Activated T-cell treated with anti-CD3 and anti-CD28 coated beads for 4 hours (primary cell): ENCODE measurements at regions not wholly inside any gene's neighbourhood (a gene's known extent, or its start where the extent isn't known, plus 50 kb on each side); places are given as distances from the start of the nearest gene placed in this dataset.

Source experiments
- DNase-seq: peaks from one replicate; pipeline ENCODE4 v3.0.0-alpha.2; 2020

DNA sequence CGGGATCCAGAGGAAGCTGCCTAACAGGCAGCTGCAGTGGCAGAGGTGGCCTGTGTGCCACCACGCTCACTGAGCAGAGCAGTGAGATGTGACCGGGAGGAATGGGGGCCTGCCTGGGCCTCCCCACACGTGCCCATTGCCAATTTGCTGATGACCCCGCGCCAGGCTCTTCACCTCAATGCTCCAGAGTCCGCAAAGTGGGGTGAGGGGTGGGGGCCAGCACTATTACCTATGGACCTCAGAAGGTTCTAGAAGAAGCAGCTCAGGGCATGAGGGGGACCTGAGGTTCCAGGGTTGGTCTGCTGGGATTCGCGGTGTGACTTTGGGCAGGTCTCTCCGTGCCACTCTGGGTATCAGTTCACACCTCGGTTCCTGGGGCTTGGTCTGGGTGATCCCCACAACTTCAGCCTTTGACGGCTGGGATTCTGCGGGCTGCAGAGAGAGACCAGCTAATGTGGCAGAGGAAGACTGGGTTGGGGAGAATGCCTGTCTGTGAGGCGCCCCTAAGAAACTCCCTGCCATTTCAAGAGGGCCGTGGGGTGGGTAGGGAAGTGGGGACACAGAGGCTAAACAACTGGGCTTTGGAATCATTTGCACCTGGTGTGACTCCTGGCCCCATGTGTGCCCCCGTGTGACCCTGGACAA lies 231.0 kb upstream of the MVB12B start:
- no peak for DNase-seq

- no peak for DNase-seq
Measured at GRCh38 chr9:126096340-126096739, 230.3 kb upstream of the MVB12B start.

GRCh38 chr9:126097679-126098078 lies 228.9 kb upstream of the MVB12B start:
- no peak for DNase-seq

DNA sequence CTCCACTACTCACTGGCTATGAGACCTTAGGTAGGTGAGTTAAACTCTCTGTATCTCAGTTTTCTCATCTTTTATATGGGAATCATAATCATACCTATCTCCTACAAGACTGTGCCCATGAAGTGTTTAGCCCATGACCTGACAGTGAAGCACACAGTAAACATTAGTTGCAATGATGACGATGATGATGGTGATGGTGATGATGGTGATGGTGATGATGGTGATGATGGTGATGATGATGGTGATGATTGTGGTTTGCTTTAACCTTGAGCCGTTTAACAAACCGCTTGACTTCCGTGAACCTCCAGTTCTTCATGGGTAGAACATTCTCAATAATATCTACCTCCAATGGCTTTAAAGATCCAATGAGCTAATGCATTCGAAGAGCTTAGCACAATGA lies 220.2 kb upstream of the MVB12B start:
- DNase-seq = no peak

GRCh38 chr9:126107693-126108092 lies 218.9 kb upstream of the MVB12B start:
- no peak for DNase-seq

- no peak for DNase-seq
Measured at GRCh38 chr9:126108240-126108639, 218.4 kb upstream of the MVB12B start.

DNA sequence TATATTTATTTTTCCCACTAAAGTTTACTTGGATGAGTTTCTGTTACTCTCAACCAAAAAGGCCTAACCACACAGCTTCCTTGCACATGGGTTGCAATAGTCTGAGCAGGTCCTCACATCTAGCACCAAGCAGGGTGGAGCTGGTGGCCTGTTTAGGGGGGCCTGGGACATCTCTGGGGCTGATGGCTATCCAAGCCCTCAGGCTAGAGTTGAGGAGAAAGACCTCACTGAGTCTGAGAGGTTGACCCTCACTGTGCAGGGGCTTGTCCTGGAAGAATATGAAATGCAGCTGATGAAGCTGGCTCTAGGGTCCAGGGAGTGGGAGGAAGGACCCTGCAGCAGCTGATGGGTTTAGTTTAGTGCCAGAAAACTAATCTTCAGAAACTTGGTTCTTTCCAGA lies 217.1 kb upstream of the MVB12B start:
- no peak for DNase-seq

DNA sequence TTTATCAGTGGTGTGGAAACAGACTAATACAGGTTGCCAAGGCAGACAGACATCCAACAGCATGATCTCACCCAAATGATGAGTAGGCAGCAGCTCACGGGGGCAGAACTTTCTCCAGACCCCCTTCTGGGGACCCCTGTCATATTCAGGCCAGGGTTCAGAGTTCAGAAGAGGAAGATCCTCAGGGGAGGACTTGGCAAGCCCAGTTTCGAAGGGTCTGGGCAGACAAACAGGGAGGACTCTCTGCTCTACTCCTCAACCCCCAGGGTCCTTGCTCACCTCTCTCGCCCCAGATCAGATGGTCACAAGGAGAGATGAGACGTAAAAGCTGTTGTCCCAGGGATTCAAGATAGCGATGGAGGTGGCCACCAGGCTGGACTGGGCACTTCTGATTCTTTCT lies 215.1 kb upstream of the MVB12B start:
- DNase-seq = no peak

DNA sequence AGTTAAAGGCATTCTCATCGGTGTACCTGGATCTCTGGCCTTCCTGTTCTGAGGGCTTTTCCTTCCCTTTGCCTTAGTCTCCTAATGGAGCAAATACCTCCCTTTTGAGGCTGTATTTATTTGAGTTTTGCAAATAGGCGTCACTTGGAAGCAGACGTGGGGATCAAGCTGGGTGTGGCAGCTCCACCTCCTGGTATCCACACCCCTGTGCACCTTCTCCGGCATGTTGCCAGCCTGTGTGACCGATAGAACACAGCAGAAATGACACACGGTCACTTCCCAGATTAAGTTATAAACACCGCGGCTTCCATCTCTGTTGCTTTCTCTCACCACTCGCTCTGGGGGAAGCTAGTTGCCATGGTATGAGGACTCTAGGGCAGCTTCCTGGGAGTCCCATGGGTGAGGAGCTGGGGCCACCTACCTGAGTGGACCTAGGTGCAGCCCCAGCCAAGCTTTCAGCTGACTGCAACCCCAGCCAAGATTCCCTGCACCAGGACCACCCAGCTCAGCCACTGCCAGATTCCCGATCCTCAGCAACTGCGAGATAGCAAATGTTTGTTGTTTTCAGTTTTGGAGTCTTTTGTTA lies 214.4 kb upstream of the MVB12B start:
- DNase-seq = no peak

- DNase-seq = no peak
Measured at GRCh38 chr9:126113176-126113575, 213.5 kb upstream of the MVB12B start.

DNA sequence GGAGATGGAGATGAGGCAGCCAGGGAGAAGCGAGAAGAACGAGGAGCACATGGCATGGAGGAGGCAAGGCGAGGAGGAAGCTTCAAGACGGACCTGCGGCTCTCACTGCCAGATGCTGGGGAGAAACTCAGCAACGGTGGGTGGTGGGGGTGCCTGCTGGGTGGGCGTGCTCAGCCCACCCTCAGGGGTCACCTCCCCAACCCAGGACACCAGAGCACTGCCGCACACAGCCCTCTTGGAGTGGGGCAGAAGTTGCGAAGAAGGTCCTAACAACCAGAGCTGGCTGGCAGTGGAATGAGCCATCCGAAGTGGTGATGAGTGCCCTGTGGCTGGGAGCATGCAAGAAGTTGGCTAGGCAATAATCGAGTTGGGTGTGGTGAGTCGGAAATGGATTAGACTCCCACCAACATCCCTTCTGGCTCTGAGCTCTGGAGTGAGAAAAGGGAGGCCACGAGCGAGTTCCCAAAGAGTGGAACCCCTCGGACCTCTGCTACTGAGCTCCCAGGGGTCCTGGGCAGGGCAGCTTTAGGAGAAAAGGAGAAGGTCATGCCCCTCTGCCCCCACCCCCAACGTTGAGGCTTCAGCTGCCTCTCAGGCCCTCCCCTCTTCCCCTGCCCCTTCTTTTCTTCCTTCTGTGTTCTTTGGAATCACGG lies 212.7 kb upstream of the MVB12B start:
- no peak for DNase-seq

DNA sequence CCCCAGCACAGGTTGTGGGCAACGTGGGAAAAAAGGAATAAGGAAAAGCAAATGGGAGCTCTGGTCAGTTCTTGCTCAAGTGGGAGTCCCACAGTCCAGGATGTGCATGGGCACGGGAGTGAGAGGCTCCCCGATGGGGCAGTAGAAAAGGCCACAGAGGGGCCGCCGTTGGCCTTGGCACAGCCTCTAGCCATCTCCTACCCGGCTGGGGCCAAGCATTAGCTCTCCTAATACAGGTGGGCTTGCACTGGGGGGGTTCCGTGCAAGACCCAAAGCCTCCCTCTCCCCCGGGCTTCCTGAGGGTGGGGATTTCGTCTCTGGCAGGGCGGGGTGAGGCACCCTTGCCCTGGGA lies 212.2 kb upstream of the MVB12B start:
- DNase-seq = no peak

DNA sequence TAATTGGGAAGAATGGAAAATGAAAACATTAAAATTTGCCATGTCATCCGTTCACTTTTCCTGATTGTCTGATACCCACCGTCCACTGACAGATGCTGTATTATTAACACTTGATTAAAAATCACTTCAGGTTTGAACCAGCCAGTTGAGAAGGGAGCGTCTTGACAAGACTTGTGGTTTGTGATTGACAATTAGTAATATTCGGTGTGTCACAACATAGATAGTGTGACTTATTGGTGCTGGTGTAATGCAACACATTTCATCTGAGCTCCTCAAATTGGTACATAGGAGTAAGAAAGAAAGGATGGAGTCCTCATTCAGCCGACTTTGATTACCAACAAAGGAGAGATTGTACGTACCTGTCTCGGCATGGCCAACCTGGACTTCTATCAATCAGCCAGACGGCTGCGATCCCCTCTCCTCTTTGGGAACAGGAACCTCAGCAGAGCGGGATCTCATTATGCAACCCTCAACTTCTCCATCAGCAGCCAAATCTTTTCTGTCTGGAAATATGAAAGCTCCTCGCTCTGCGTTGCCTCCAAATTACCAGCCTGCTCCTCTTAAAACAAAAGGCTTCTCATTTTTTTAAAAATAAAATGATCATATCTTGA lies 211.7 kb upstream of the MVB12B start:
- DNase-seq = no peak

DNA sequence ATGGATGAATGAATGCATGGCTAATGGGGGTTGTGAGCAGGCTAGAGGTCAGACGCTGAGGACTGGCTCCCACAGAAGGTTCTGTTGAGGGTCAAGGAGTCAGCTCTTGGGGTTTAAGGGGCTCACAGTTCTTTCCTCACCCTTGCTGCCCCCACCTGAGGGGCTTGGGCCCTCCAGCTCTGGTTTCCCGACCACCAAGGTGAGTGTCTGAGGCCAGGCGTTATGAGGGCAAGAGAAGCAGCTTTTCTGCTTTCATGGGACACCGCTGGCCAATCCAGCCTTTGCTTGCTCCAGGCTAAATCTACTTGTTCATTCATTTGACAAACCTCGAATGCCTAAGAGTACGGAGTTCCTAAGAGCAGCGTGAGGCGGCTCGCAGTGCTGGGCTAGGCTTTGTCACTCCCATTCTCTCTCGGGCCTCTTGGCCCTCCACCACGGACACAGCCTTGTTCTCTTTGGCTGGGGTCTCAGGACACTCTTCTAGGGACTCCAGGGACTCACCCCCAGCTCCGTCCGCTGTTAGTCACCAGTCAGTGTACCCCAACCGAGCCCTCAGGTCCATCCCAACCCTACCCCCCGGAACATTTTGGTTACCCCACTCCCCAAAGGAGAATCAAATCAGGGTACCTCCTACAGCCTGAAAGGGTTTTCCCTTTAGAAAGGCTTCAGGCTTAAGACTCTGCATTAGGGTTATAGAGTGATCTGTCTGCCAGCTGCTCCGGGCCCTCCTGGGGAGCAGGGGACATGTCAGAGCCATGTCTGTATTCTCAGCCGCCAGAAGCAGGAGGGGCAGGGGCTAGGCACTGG lies 210.1 kb upstream of the MVB12B start:
- DNase-seq = no peak

GRCh38 chr9:126117158-126117425 lies 209.5 kb upstream of the MVB12B start:
- no peak for DNase-seq

- DNase-seq = no peak
Measured at GRCh38 chr9:126117631-126118030, 209.0 kb upstream of the MVB12B start.

- no peak for DNase-seq
Measured at GRCh38 chr9:126119731-126120130, 206.9 kb upstream of the MVB12B start.

- DNase-seq = no peak
Measured at GRCh38 chr9:126122901-126123616, 203.6 kb upstream of the MVB12B start.

DNA sequence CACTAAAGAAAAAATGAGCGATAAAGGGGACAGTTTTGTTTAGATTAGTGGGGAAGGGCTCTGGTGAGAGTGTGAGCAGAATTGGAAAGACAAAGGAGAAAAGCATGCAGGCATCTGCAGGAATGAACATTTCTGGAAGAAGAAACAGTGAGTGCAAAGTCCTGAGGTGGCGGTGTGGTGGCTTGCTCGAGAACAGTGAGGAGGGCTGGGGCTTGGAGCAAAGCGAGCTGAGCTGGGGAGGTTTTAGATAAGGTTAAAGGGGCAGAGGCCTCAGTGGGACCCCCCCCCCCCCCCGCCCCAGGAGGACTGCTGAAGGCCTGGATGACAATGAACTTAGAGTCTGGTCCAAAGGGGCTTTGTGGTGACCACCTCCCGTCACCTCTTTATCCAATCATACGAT lies 202.7 kb upstream of the MVB12B start:
- no peak for DNase-seq

- no peak for DNase-seq
Measured at GRCh38 chr9:126125177-126125576, 201.5 kb upstream of the MVB12B start.

GRCh38 chr9:126125577-126125976 lies 201.1 kb upstream of the MVB12B start:
- no peak for DNase-seq

- no peak for DNase-seq
Measured at GRCh38 chr9:126125992-126126409, 200.6 kb upstream of the MVB12B start.

- DNase-seq = no peak
Measured at GRCh38 chr9:126126807-126127206, 199.8 kb upstream of the MVB12B start.
